Lower leg skin (tissue), 3 donors: ENCODE measurements at regions not wholly inside any gene's neighbourhood (a gene's known extent, or its start where the extent isn't known, plus 50 kb on each side); places are given as distances from the start of the nearest gene placed in this dataset.

Experiments
- POLR2A ChIP-seq, 2 donors: fragments of 450-650 bp; IDR thresholded peaks; one replicate each; pipeline ENCODE4 v1.6.1; 2016 to 2017; ENCODE audit warnings: antibody characterized with exemption in 2 of 2, mild to moderate bottlenecking in 1 of 2, moderate library complexity in 1 of 2
- TF ChIP-seq, protein P1 (sequence below), 3 donors: fragments of 450-650 bp; IDR thresholded peaks; one replicate each; pipeline ENCODE4 v1.5.1; 2016; ENCODE audit warnings: antibody characterized with exemption in 3 of 3, mild to moderate bottlenecking in 3 of 3, moderate library complexity in 2 of 3

- no peak for TF ChIP-seq POLR2A (IDR thresholded peaks at IDR 0.05)
- TF ChIP-seq, protein P1, sequence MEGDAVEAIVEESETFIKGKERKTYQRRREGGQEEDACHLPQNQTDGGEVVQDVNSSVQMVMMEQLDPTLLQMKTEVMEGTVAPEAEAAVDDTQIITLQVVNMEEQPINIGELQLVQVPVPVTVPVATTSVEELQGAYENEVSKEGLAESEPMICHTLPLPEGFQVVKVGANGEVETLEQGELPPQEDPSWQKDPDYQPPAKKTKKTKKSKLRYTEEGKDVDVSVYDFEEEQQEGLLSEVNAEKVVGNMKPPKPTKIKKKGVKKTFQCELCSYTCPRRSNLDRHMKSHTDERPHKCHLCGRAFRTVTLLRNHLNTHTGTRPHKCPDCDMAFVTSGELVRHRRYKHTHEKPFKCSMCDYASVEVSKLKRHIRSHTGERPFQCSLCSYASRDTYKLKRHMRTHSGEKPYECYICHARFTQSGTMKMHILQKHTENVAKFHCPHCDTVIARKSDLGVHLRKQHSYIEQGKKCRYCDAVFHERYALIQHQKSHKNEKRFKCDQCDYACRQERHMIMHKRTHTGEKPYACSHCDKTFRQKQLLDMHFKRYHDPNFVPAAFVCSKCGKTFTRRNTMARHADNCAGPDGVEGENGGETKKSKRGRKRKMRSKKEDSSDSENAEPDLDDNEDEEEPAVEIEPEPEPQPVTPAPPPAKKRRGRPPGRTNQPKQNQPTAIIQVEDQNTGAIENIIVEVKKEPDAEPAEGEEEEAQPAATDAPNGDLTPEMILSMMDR (IDR thresholded peaks at IDR 0.05): no peak
Measured at GRCh38 chrY:19351616-19352015, 392.9 kb downstream of the KDM5D start.
